Fibroblast of villous mesenchyme (primary cell): ENCODE measurements at regions not wholly inside any gene's neighbourhood (a gene's known extent, or its start where the extent isn't known, plus 50 kb on each side); places are given as distances from the start of the nearest gene placed in this dataset.
"Not testable (repeated sequence)": the region's sequence is repeated elsewhere in the genome, so short reads cannot be mapped to it uniquely, and the experiment has no call there.

Source experiments
- DNase-seq: peaks from one replicate; pipeline ENCODE4 v3.0.0-alpha.2; 2010; ENCODE audit warnings: low read depth
- H3K4me3 ChIP-seq: 2 replicates; pipeline ENCODE4 v1.5.1; 2011; ENCODE audit warnings: low read depth, mild to moderate bottlenecking, low read length
- TF ChIP-seq, protein P1 (sequence below): IDR thresholded peaks from 2 replicates; pipeline ENCODE4 v1.5.1; 2012; ENCODE audit warnings: low read depth, mild to moderate bottlenecking, low read length; ENCODE audit not compliant: insufficient read depth

GRCh38 chr17:14545156-14545906 lies 244.4 kb downstream of the HS3ST3B1 start:
- TF ChIP-seq, protein P1, sequence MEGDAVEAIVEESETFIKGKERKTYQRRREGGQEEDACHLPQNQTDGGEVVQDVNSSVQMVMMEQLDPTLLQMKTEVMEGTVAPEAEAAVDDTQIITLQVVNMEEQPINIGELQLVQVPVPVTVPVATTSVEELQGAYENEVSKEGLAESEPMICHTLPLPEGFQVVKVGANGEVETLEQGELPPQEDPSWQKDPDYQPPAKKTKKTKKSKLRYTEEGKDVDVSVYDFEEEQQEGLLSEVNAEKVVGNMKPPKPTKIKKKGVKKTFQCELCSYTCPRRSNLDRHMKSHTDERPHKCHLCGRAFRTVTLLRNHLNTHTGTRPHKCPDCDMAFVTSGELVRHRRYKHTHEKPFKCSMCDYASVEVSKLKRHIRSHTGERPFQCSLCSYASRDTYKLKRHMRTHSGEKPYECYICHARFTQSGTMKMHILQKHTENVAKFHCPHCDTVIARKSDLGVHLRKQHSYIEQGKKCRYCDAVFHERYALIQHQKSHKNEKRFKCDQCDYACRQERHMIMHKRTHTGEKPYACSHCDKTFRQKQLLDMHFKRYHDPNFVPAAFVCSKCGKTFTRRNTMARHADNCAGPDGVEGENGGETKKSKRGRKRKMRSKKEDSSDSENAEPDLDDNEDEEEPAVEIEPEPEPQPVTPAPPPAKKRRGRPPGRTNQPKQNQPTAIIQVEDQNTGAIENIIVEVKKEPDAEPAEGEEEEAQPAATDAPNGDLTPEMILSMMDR: no peak
- no peak overlapping the region for H3K4me3 ChIP-seq
- DNase-seq: no peak

GRCh38 chr17:14541714-14542113 lies 240.8 kb downstream of the HS3ST3B1 start:
- DNase-seq: no peak
- H3K4me3 ChIP-seq: no peak overlapping the region
- TF ChIP-seq, protein P1: no peak

DNA sequence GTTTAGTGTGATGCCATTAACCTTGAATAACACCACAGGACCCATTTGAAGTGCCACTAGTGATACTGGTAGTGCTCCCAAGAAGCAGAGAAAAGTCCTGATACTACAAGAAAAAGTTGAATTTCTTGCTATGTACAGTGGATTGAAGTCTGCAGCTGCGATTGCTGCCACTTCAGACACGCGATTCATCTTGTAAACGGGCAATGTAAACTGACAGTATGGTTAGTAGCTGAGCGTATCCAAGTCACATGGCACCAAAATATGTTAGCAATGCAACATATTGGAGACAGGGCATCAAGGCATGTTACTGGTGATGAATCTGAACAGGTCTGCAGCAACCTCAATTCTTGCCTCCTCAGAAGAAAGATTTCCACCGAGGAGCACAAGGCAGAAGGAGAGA lies 238.9 kb downstream of the HS3ST3B1 start:
- no peak overlapping the region for H3K4me3 ChIP-seq
- TF ChIP-seq, protein P1: no peak
- DNase-seq: no peak

GRCh38 chr17:14532242-14532641 lies 231.4 kb downstream of the HS3ST3B1 start:
- not testable (repeated sequence) for H3K4me3 ChIP-seq, DNase-seq

GRCh38 chr17:14525551-14526455 lies 224.9 kb downstream of the HS3ST3B1 start:
- H3K4me3 ChIP-seq: no peak overlapping the region
- no peak for DNase-seq
- TF ChIP-seq, protein P1: no peak

- TF ChIP-seq, protein P1: no peak
- DNase-seq: no peak
- no peak overlapping the region for H3K4me3 ChIP-seq
Measured at GRCh38 chr17:14522795-14523387, 222.0 kb downstream of the HS3ST3B1 start.

GRCh38 chr17:14518919-14519318 lies 218.0 kb downstream of the HS3ST3B1 start:
- not testable (repeated sequence) for DNase-seq, H3K4me3 ChIP-seq
